GM12864 (cell line): ENCODE measurements at regions not wholly inside any gene's neighbourhood (a gene's known extent, or its start where the extent isn't known, plus 50 kb on each side); places are given as distances from the start of the nearest gene placed in this dataset.

Experiments used
- DNase-seq: peaks from one replicate; pipeline ENCODE4 v3.0.0-alpha.2; 2011; ENCODE audit warnings: low read depth
- H3K4me3 ChIP-seq: 2 replicates; pipeline ENCODE4 v1.5.1; 2011; ENCODE audit warnings: mild to moderate bottlenecking, low read depth, low read length, control low read depth
- CTCF ChIP-seq: IDR thresholded peaks from 2 replicates; pipeline ENCODE4 v1.5.1; 2011; ENCODE audit warnings: low read depth, mild to moderate bottlenecking, moderate library complexity, low read length, control low read depth, inconsistent platforms; ENCODE audit errors: missing control alignments

GRCh38 chr21:22201669-22202068, 1203.5 kb downstream of the NCAM2 start:
- no peak overlapping the region for H3K4me3 ChIP-seq
- DNase-seq = no peak
- no peak for TF ChIP-seq CTCF

GRCh38 chr21:22209304-22209700, 1211.1 kb downstream of the NCAM2 start:
- no peak for TF ChIP-seq CTCF
- no peak overlapping the region for H3K4me3 ChIP-seq

GRCh38 chr21:22211943-22212342, 1213.7 kb downstream of the NCAM2 start:
- DNase-seq = no peak
- H3K4me3 ChIP-seq = no peak overlapping the region
- no peak for TF ChIP-seq CTCF

More at GRCh38 chr21:22209304-22209700, 1211.1 kb downstream of the NCAM2 start:
- no peak for DNase-seq

GRCh38 chr21:22223385-22223784, 1225.2 kb downstream of the NCAM2 start:
- no peak for DNase-seq
- no peak for TF ChIP-seq CTCF
- H3K4me3 ChIP-seq = no peak overlapping the region

GRCh38 chr21:22224261-22224660, 1226.1 kb downstream of the NCAM2 start:
- no peak for DNase-seq
- no peak for TF ChIP-seq CTCF
- no peak overlapping the region for H3K4me3 ChIP-seq

GRCh38 chr21:22225299-22225698, 1227.1 kb downstream of the NCAM2 start:
- no peak for DNase-seq
- H3K4me3 ChIP-seq = no peak overlapping the region
- TF ChIP-seq CTCF = no peak

- H3K4me3 ChIP-seq = no peak overlapping the region
- no peak for DNase-seq
- TF ChIP-seq CTCF = no peak
Measured at GRCh38 chr21:22231013-22231412, 1232.8 kb downstream of the NCAM2 start.
